ENCODE measurements at regions not wholly inside any gene's neighbourhood (a gene's known extent, or its start where the extent isn't known, plus 50 kb on each side); places are given as distances from the start of the nearest gene placed in this dataset.

DNA sequence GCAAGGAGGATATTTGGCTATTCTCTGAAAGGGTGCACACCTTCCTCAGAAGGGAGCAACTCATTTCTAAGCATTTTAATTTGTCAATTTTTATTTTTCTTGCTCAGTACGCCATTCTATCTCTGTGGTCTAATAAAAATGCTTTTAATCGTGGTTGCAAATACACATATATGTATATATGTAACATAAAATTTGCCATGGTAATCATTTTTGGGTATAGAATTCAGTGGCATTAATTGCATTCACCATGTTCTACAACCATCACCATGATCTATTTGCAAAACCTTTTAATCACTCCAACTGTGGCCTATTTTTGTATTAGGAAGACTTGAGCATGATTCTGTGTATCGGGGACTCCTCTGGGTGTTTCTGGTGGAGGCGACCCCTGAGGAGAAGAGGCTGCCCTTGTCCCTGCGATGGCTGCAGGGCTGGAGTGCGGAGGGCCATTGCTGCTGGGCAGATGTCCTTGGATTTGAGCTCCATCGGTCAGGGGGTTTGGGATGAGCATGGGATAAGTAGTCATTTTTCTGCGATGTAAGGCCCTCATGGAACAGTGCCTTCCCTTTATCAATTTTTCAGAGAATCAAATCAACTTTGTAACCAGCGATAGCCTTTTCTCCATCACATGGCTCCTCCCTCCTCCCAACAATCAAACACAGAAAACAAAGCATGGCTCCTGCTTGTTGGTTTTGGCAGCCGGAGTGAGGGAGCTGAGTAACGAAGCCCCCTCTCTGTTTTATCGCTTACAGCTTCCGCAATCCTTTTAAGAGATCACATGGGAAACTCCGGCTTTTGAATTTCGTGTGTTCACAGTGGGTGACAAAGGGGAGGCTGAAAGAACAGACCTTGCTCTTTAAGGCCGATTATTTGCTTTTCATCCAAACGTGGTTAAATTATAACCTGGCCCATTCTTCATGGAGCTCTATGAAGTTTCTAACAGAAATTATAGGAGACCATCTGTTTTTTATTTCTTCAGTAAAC lies 187.3 kb downstream of the TENT4A start:
- DNase-seq = no peak
- Histone ChIP-seq H3K27ac (ENCODE audit: low read depth, low read length) (no peak overlapping the region), H2AK5ac (ENCODE audit: low read length) (no peak overlapping the region), H4K8ac (ENCODE audit: low read depth, low read length) (no peak overlapping the region), H3K4me3 (ENCODE audit: low read length) (no peak overlapping the region), H2BK120ac (ENCODE audit: low read depth, low read length) (no peak overlapping the region), H3K23ac (ENCODE audit: low read length) (no peak overlapping the region), H3K27me3 (ENCODE audit: insufficient read depth, low read length, poor library complexity) (no peaks in the 10 kb centered on the region), H2BK15ac (replicated peaks; ENCODE audit: low read depth) (no peak overlapping the region), H3K36me3 (ENCODE audit: control insufficient read depth, insufficient read depth, low read length) (no peaks in the 10 kb centered on the region), H3K4ac (ENCODE audit: low read depth, low read length) (no peak overlapping the region), H3K56ac (ENCODE audit: low read length) (no peak overlapping the region), H4K5ac (ENCODE audit: low read length) (no peak overlapping the region), H3K9ac (ENCODE audit: low read length) (no peak overlapping the region), H3K18ac (ENCODE audit: low read length) (no peak overlapping the region), H2BK5ac (ENCODE audit: low read length) (no peak overlapping the region), H3K79me1 (ENCODE audit: low read length) (no peaks in the 10 kb centered on the region), H3K79me2 (ENCODE audit: control insufficient read depth, insufficient read depth, low read length) (no peaks in the 10 kb centered on the region), H3K4me1 (ENCODE audit: control insufficient read depth, low read depth, low read length) (no peaks in the 10 kb centered on the region), H3K4me2 (ENCODE audit: low read length) (no peak overlapping the region)
- no CpG with 5 or more reads among the region's 17 CpGs for WGBS (ENCODE audit: extremely low coverage, insufficient coverage, low lambda C conversion rate)

DNA sequence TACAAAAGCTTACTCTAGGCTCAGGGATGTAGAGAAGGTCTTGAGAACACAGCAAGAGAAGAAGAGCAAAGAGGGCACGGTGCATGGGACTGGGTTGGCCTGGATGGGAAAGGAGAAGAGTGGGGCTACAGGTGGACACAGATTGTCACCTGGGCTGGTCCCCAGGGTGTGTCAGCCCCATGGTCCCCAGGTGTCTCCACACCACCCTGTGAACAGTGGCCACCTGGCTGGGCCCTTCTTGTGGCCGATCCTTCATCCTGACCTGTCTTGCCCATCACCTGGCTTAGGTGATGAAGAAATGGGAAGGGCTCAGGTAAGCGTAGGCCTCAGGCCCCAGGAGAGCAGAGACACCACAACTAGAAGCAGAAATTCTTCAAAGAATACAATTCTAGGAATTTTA lies 188.9 kb downstream of the TENT4A start:
- Histone ChIP-seq H3K79me1 (ENCODE audit: low read length) (no peaks in the 10 kb centered on the region), H2AK5ac (ENCODE audit: low read length) (no peak overlapping the region), H3K4me3 (ENCODE audit: low read length) (no peak overlapping the region), H3K56ac (ENCODE audit: low read length) (no peak overlapping the region), H3K23ac (ENCODE audit: low read length) (no peak overlapping the region), H3K27ac (ENCODE audit: low read depth, low read length) (no peak overlapping the region), H4K8ac (ENCODE audit: low read depth, low read length) (no peak overlapping the region), H2BK120ac (ENCODE audit: low read depth, low read length) (no peak overlapping the region), H2BK5ac (ENCODE audit: low read length) (no peak overlapping the region), H3K27me3 (ENCODE audit: insufficient read depth, low read length, poor library complexity) (no peaks in the 10 kb centered on the region), H3K9ac (ENCODE audit: low read length) (no peak overlapping the region), H2BK15ac (replicated peaks; ENCODE audit: low read depth) (no peak overlapping the region), H3K36me3 (ENCODE audit: control insufficient read depth, insufficient read depth, low read length) (no peaks in the 10 kb centered on the region), H3K4ac (ENCODE audit: low read depth, low read length) (no peak overlapping the region), H3K4me2 (ENCODE audit: low read length) (no peak overlapping the region), H4K5ac (ENCODE audit: low read length) (no peak overlapping the region), H3K18ac (ENCODE audit: low read length) (no peak overlapping the region), H3K4me1 (ENCODE audit: control insufficient read depth, low read depth, low read length) (no peaks in the 10 kb centered on the region), H3K79me2 (ENCODE audit: control insufficient read depth, insufficient read depth, low read length) (no peaks in the 10 kb centered on the region)
- no peak for DNase-seq
- no CpG with 5 or more reads among the region's 3 CpGs for WGBS (ENCODE audit: extremely low coverage, insufficient coverage, low lambda C conversion rate)

DNA sequence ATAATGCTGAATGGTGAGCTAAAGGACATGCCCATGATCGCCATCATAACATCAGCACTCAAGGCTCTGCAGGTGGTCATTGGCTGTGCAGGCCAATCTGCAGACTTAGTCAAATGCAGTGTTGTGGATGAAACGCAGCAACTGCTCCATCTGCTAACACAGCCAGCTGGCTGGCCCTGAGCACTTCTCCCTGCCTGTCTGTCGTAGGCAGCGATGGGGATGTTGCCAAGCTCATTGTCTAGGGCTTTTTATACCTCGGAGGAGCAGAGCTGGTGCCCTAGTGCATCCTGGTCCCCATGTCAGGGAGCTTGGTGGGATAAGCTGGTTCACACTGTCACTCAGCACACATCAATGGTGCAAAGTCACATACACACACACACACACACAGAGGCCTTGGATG lies 189.4 kb downstream of the TENT4A start:
- DNase-seq = no peak
- no peak overlapping the region for H3K4ac ChIP-seq (ENCODE audit: low read depth, low read length)
- no peak overlapping the region for H2BK5ac ChIP-seq (ENCODE audit: low read length)
- H4K8ac ChIP-seq (ENCODE audit: low read depth, low read length) = no peak overlapping the region
- H3K56ac ChIP-seq (ENCODE audit: low read length) = no peak overlapping the region
- H3K79me2 ChIP-seq (ENCODE audit: control insufficient read depth, insufficient read depth, low read length) = no peaks in the 10 kb centered on the region
- H3K23ac ChIP-seq (ENCODE audit: low read length) = no peak overlapping the region
- no peaks in the 10 kb centered on the region for H3K27me3 ChIP-seq (ENCODE audit: insufficient read depth, low read length, poor library complexity)
- H3K27ac ChIP-seq (ENCODE audit: low read depth, low read length) = no peak overlapping the region
- no peak overlapping the region for H2BK15ac ChIP-seq (replicated peaks; ENCODE audit: low read depth)
- H3K4me1 ChIP-seq (ENCODE audit: control insufficient read depth, low read depth, low read length) = no peaks in the 10 kb centered on the region
- H3K18ac ChIP-seq (ENCODE audit: low read length) = no peak overlapping the region
- H4K5ac ChIP-seq (ENCODE audit: low read length) = no peak overlapping the region
- no peak overlapping the region for H2AK5ac ChIP-seq (ENCODE audit: low read length)
- H3K4me2 ChIP-seq (ENCODE audit: low read length) = no peak overlapping the region
- no peak overlapping the region for H3K9ac ChIP-seq (ENCODE audit: low read length)
- no peaks in the 10 kb centered on the region for H3K36me3 ChIP-seq (ENCODE audit: control insufficient read depth, insufficient read depth, low read length)
- H3K4me3 ChIP-seq (ENCODE audit: low read length) = no peak overlapping the region
- WGBS (ENCODE audit: extremely low coverage, insufficient coverage, low lambda C conversion rate) = no CpG with 5 or more reads among the region's 5 CpGs
- no peak overlapping the region for H2BK120ac ChIP-seq (ENCODE audit: low read depth, low read length)
- H3K79me1 ChIP-seq (ENCODE audit: low read length) = no peaks in the 10 kb centered on the region

DNA sequence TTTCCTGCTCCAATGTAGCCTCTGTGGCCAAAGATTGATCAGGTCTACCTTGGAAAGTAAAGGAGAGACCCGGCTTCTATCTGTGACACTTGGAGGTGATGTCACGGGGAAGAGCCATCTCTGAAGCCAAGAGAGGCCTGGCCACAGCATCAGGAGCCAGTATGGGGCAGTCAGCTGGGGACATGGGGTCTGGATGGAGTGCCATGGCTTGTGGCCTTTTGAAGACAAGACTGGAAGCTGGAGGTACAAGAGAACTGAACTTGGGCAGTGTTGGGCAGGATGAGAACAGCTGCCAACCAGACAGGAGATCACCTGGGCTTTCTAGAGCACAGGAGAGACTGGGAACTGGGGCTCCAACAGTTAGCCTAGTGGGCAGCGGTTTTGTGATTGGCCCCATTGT lies 190.7 kb downstream of the TENT4A start:
- H3K4me3 ChIP-seq (ENCODE audit: low read length) = no peak overlapping the region
- no peak overlapping the region for H2BK5ac ChIP-seq (ENCODE audit: low read length)
- no peaks in the 10 kb centered on the region for H3K27me3 ChIP-seq (ENCODE audit: insufficient read depth, low read length, poor library complexity)
- no peaks in the 10 kb centered on the region for H3K79me2 ChIP-seq (ENCODE audit: control insufficient read depth, insufficient read depth, low read length)
- H2BK120ac ChIP-seq (ENCODE audit: low read depth, low read length) = no peak overlapping the region
- no peak overlapping the region for H2BK15ac ChIP-seq (replicated peaks; ENCODE audit: low read depth)
- no peak overlapping the region for H3K18ac ChIP-seq (ENCODE audit: low read length)
- H3K23ac ChIP-seq (ENCODE audit: low read length) = no peak overlapping the region
- no peaks in the 10 kb centered on the region for H3K36me3 ChIP-seq (ENCODE audit: control insufficient read depth, insufficient read depth, low read length)
- H3K27ac ChIP-seq (ENCODE audit: low read depth, low read length) = no peak overlapping the region
- no peak overlapping the region for H2AK5ac ChIP-seq (ENCODE audit: low read length)
- no peak overlapping the region for H4K8ac ChIP-seq (ENCODE audit: low read depth, low read length)
- no peak for DNase-seq
- no peaks in the 10 kb centered on the region for H3K4me1 ChIP-seq (ENCODE audit: control insufficient read depth, low read depth, low read length)
- H3K4me2 ChIP-seq (ENCODE audit: low read length) = no peak overlapping the region
- no peak overlapping the region for H3K9ac ChIP-seq (ENCODE audit: low read length)
- no peak overlapping the region for H4K5ac ChIP-seq (ENCODE audit: low read length)
- H3K4ac ChIP-seq (ENCODE audit: low read depth, low read length) = no peak overlapping the region
- H3K79me1 ChIP-seq (ENCODE audit: low read length) = no peaks in the 10 kb centered on the region
- WGBS (ENCODE audit: extremely low coverage, insufficient coverage, low lambda C conversion rate) = no CpG with 5 or more reads among the region's 3 CpGs
- no peak overlapping the region for H3K56ac ChIP-seq (ENCODE audit: low read length)

DNA sequence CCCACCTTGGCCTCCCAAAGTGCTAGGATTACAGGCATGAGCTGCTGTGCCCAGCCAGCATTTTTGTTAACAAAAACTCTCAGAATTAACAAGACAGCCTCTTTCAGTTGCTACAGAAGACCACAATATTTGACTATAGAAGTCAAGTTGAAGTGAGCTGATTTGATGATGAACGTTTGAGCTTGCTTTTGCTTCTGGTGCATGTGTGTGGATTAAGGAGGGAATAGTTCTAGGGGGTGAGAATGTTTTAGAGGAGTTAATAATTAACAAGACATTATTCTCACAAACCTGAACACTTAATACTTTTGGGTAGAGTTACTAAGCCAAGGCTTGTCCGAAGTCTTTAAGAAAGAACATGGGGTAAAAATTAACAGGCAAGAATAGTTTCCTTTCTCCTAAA lies 191.6 kb downstream of the TENT4A start:
- no peaks in the 10 kb centered on the region for H3K36me3 ChIP-seq (ENCODE audit: control insufficient read depth, insufficient read depth, low read length)
- no peak overlapping the region for H2BK120ac ChIP-seq (ENCODE audit: low read depth, low read length)
- H3K79me2 ChIP-seq (ENCODE audit: control insufficient read depth, insufficient read depth, low read length) = no peaks in the 10 kb centered on the region
- H4K5ac ChIP-seq (ENCODE audit: low read length) = no peak overlapping the region
- H3K4me3 ChIP-seq (ENCODE audit: low read length) = no peak overlapping the region
- H3K79me1 ChIP-seq (ENCODE audit: low read length) = no peaks in the 10 kb centered on the region
- no peak overlapping the region for H2AK5ac ChIP-seq (ENCODE audit: low read length)
- no peak overlapping the region for H3K56ac ChIP-seq (ENCODE audit: low read length)
- no peak overlapping the region for H3K18ac ChIP-seq (ENCODE audit: low read length)
- H3K27me3 ChIP-seq (ENCODE audit: insufficient read depth, low read length, poor library complexity) = no peaks in the 10 kb centered on the region
- no peak overlapping the region for H3K9ac ChIP-seq (ENCODE audit: low read length)
- H3K4me1 ChIP-seq (ENCODE audit: control insufficient read depth, low read depth, low read length) = no peaks in the 10 kb centered on the region
- no peak overlapping the region for H3K23ac ChIP-seq (ENCODE audit: low read length)
- no peak overlapping the region for H3K4me2 ChIP-seq (ENCODE audit: low read length)
- H3K27ac ChIP-seq (ENCODE audit: low read depth, low read length) = no peak overlapping the region
- no peak overlapping the region for H3K4ac ChIP-seq (ENCODE audit: low read depth, low read length)
- DNase-seq = no peak
- no peak overlapping the region for H4K8ac ChIP-seq (ENCODE audit: low read depth, low read length)
- H2BK5ac ChIP-seq (ENCODE audit: low read length) = no peak overlapping the region
- no peak overlapping the region for H2BK15ac ChIP-seq (replicated peaks; ENCODE audit: low read depth)
- no CpG with 5 or more reads among the region's 2 CpGs for WGBS (ENCODE audit: extremely low coverage, insufficient coverage, low lambda C conversion rate)

DNA sequence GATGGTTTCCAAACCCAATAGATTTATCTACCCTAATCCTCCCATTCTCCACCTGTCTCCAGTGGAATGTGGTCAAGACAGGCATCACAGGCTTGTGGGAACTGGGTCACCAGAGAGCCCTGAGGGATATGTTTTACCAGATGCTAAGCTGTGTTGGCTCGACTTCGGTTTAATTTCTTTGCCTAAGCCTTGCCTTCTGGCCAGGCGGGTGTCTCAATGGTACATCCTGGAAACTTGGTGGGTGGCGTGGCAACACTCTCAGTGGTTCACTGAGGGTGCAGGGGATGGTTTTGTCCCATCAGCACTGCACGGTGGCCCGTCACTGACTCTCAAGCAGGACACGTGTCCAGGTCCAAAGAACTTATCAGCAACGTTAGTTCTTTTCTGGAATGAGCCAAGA lies 192.2 kb downstream of the TENT4A start:
- H3K36me3 ChIP-seq (ENCODE audit: control insufficient read depth, insufficient read depth, low read length) = no peaks in the 10 kb centered on the region

More for the DNA sequence above, 192.2 kb downstream of the TENT4A start:
- Histone ChIP-seq H4K5ac (ENCODE audit: low read length) (no peak overlapping the region), H4K8ac (ENCODE audit: low read depth, low read length) (no peak overlapping the region), H3K4me2 (ENCODE audit: low read length) (no peak overlapping the region), H2BK5ac (ENCODE audit: low read length) (no peak overlapping the region), H2BK15ac (replicated peaks; ENCODE audit: low read depth) (no peak overlapping the region), H3K56ac (ENCODE audit: low read length) (no peak overlapping the region), H2AK5ac (ENCODE audit: low read length) (no peak overlapping the region), H3K9ac (ENCODE audit: low read length) (no peak overlapping the region), H3K18ac (ENCODE audit: low read length) (no peak overlapping the region), H3K4me3 (ENCODE audit: low read length) (no peak overlapping the region), H3K27me3 (ENCODE audit: insufficient read depth, low read length, poor library complexity) (no peaks in the 10 kb centered on the region), H3K27ac (ENCODE audit: low read depth, low read length) (no peak overlapping the region), H3K79me2 (ENCODE audit: control insufficient read depth, insufficient read depth, low read length) (no peaks in the 10 kb centered on the region), H2BK120ac (ENCODE audit: low read depth, low read length) (no peak overlapping the region), H3K79me1 (ENCODE audit: low read length) (no peaks in the 10 kb centered on the region), H3K4ac (ENCODE audit: low read depth, low read length) (no peak overlapping the region), H3K23ac (ENCODE audit: low read length) (no peak overlapping the region), H3K4me1 (ENCODE audit: control insufficient read depth, low read depth, low read length) (no peaks in the 10 kb centered on the region)
- WGBS (ENCODE audit: extremely low coverage, insufficient coverage, low lambda C conversion rate) = no CpG with 5 or more reads among the region's 8 CpGs
- no peak for DNase-seq

All from mesendoderm (in vitro differentiated cells).